Right lobe of liver (tissue), 6 donors: ENCODE measurements at regions not wholly inside any gene's neighbourhood (a gene's known extent, or its start where the extent isn't known, plus 50 kb on each side); places are given as distances from the start of the nearest gene placed in this dataset.

ENCODE experiments used
- ATAC-seq, 4 donors: fragments of 200-7000 bp; cut with Tn5 transposase; one replicate each; pipeline ENCODE4 v1.9.1; 2020; ENCODE audit warnings: mild to moderate bottlenecking in 4 of 4, moderate library complexity in 4 of 4
- DNase-seq, 3 donors: peaks; one replicate each; pipeline ENCODE4 v3.0.0-alpha.2; 2020
- H3K27ac ChIP-seq, 3 donors: fragments of 200-600 bp; one replicate each; pipeline ENCODE4 v1.8.0; 2022
- H3K27me3 ChIP-seq, 2 donors: fragments of 200-600 bp; one replicate each; pipeline ENCODE4 v1.8.0; 2022
- H3K36me3 ChIP-seq, 4 donors: fragments of 200-600 bp; sonication (generic) in 1 of 4; one replicate each; pipeline versions ENCODE4 v1.5.1 to v1.8.0; 2017 to 2022; ENCODE audit warnings: control low read depth in 1 of 4
- H3K4me1 ChIP-seq, 4 donors: fragments of 200-600 bp; sonication (generic) in 1 of 4; one replicate each; pipeline versions ENCODE4 v1.5.1 to v1.8.0; 2017 to 2022; ENCODE audit warnings: control low read depth in 1 of 4
- H3K4me3 ChIP-seq, 3 donors: fragments of 200-600 bp; one replicate each; pipeline ENCODE4 v1.8.0; 2022
- H3K9me3 ChIP-seq, 4 donors: fragments of 200-600 bp; sonication (generic) in 1 of 4; one replicate each; pipeline versions ENCODE4 v1.5.1 to v1.8.0; 2017 to 2022; ENCODE audit warnings: control low read depth in 1 of 4
- CTCF ChIP-seq, 4 donors: fragments of 200-600 bp in 3 of 4; fragments of 450-650 bp in 1 of 4; IDR thresholded peaks; one replicate each; pipeline versions ENCODE4 v1.5.1 to v1.8.0; 2016 to 2022; ENCODE audit warnings: antibody characterized with exemption in 4 of 4, mild to moderate bottlenecking in 2 of 4
- POLR2A ChIP-seq: fragments of 450-650 bp; IDR thresholded peaks from one replicate; pipeline ENCODE4 v1.6.1; 2017; ENCODE audit warnings: antibody characterized with exemption, mild to moderate bottlenecking
- WGBS: methylation state at CpG from one replicate; pipeline ENCODE4 v1.1.6; 2018; ENCODE audit warnings: low coverage, low lambda C conversion rate; ENCODE audit not compliant: insufficient coverage; ENCODE audit errors: missing lambda C conversion rate; 5-methylcytosine and 5-hydroxymethylcytosine counted together
- intact Hi-C, 2 donors: fragments of 100-400 bp; cut with DNase I; formaldehyde crosslinking; loops; one replicate each; pipeline versions ENCODE4 v1.11.2 to v1.14.1; 2022
- donor health status: DM: no; HTN: yes; CAD: no.
- donor health status: DM: no; HTN: no; CAD: no.
- donor health status: DM: no; HTN: no; CAD: no.
- donor health status: DM: no; HTN: yes; CAD: no.
- donor health status: DM: no; HTN: yes; CAD: no.

GRCh38 chr11:45451766-45452440, 165.8 kb upstream of the SYT13 start:
- no peaks in the 10 kb centered on the region for H3K36me3 ChIP-seq
- no peak overlapping the region for H3K27ac ChIP-seq
- H3K4me3 ChIP-seq: no peak overlapping the region
- peaks cover 0 to 7% (median 0%) of the 10 kb centered on the region in 4 donors for H3K4me1 ChIP-seq
- DNase-seq (no peak), ATAC-seq (no peak)
- WGBS: 57% methylated on average over 8 of the region's 8 CpGs
- no peaks in the 10 kb centered on the region for H3K27me3 ChIP-seq
- intact Hi-C loops: no loop called here
- H3K9me3 ChIP-seq: no peaks in the 10 kb centered on the region
- TF ChIP-seq CTCF (IDR thresholded peaks at IDR 0.05) (no peak), POLR2A (no peak)

GRCh38 chr11:45450189-45450588, 164.0 kb upstream of the SYT13 start:
- 27% methylated on average over 2 of the region's 3 CpGs for WGBS
- Histone ChIP-seq H3K27ac (no peak overlapping the region), H3K9me3 (no peaks in the 10 kb centered on the region), H3K4me3 (no peak overlapping the region), H3K27me3 (no peaks in the 10 kb centered on the region), H3K4me1 (peaks cover 0 to 7% (median 0%) of the 10 kb centered on the region in 4 donors), H3K36me3 (no peaks in the 10 kb centered on the region)
- ATAC-seq (peak in 2 of 4 donors; percentile 67 to 70), DNase-seq (no peak)
- no peak for TF ChIP-seq CTCF (IDR thresholded peaks at IDR 0.05)
- no peak for TF ChIP-seq POLR2A
- intact Hi-C loops: no loop called here

GRCh38 chr11:45449036-45449601, 163.0 kb upstream of the SYT13 start:
- Histone ChIP-seq H3K4me1 (peaks cover 0 to 7% (median 0%) of the 10 kb centered on the region in 4 donors), H3K4me3 (no peak overlapping the region), H3K36me3 (no peaks in the 10 kb centered on the region), H3K27ac (no peak overlapping the region), H3K9me3 (no peaks in the 10 kb centered on the region), H3K27me3 (no peaks in the 10 kb centered on the region)
- ATAC-seq (no peak), DNase-seq (no peak)
- no peak for TF ChIP-seq POLR2A
- no peak for TF ChIP-seq CTCF (IDR thresholded peaks at IDR 0.05)
- intact Hi-C loops: no loop called here
- 88% methylated on average over 6 of the region's 9 CpGs for WGBS

- ATAC-seq: no peak
- no peak for DNase-seq
- no peaks in the 10 kb centered on the region for H3K36me3 ChIP-seq
- no peaks in the 10 kb centered on the region for H3K27me3 ChIP-seq
- intact Hi-C loops: no loop called here
- no peak overlapping the region for H3K4me3 ChIP-seq
- no peak for TF ChIP-seq POLR2A
- TF ChIP-seq CTCF (IDR thresholded peaks at IDR 0.05): no peak
- peaks cover 0 to 7% (median 0%) of the 10 kb centered on the region in 4 donors for H3K4me1 ChIP-seq
- no CpG with 5 or more reads among the region's 5 CpGs for WGBS
- H3K27ac ChIP-seq: no peak overlapping the region
- H3K9me3 ChIP-seq: no peaks in the 10 kb centered on the region
Measured at GRCh38 chr11:45448561-45448960, 162.4 kb upstream of the SYT13 start.
